Neural crest cell (in vitro differentiated cells): ENCODE measurements at regions not wholly inside any gene's neighbourhood (a gene's known extent, or its start where the extent isn't known, plus 50 kb on each side); places are given as distances from the start of the nearest gene placed in this dataset.
"Not testable (repeated sequence)": the region's sequence is repeated elsewhere in the genome, so short reads cannot be mapped to it uniquely, and the experiment has no call there.

Source experiments
- DNase-seq: peaks from one replicate; pipeline ENCODE4 v3.0.0; 2021; ENCODE audit warnings: low read depth, mixed read lengths, low spot score
- H3K27ac Mint-ChIP-seq: one replicate; pipeline ENCODE4 v1.8.0; 2021; ENCODE audit warnings: mild to moderate bottlenecking, mixed read lengths; ENCODE audit not compliant: unreplicated experiment
- H3K27me3 Mint-ChIP-seq: 2 replicates; pipeline ENCODE4 v1.8.0; 2021; ENCODE audit warnings: low read depth, mild to moderate bottlenecking, mixed read lengths
- H3K36me3 Mint-ChIP-seq: 2 replicates; pipeline ENCODE4 v1.8.0; 2021; ENCODE audit warnings: low read depth, mild to moderate bottlenecking, mixed read lengths
- H3K4me1 Mint-ChIP-seq: 2 replicates; pipeline ENCODE4 v1.8.0; 2021; ENCODE audit warnings: mixed read lengths
- H3K4me3 Mint-ChIP-seq: one replicate; pipeline ENCODE4 v1.8.0; 2021; ENCODE audit warnings: mild to moderate bottlenecking, mixed read lengths
- H3K9me3 Mint-ChIP-seq: 2 replicates; pipeline ENCODE4 v1.8.0; 2021; ENCODE audit warnings: mixed read lengths
- TF ChIP-seq, protein P1 (sequence below): fragments of 200-600 bp; sonication (generic); conservative IDR thresholded peaks from 2 replicates; pipeline ENCODE4 v1.5.0; 2021; ENCODE audit warnings: antibody characterized with exemption, mild to moderate bottlenecking

DNA sequence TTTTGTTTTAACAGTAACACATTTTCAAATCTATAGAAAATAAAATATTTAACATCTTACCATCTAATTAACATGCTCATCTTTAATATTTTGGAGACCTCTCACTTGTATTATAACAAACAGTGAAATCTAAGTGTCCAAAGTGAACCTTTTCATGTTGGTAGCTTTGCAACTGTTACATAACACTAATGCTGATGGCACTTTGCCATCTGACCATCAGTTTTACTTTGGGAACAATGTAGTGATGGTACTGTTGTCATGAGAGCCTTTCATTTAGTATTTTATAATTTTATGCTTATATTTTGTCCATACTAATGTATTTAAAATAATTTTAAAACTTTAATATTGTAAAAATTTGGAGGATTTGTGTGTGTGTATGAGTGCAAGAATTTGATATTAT lies 1017.0 kb upstream of the KCND2 start:
- H3K4me1 Mint-ChIP-seq = no peaks in the 10 kb centered on the region
- TF ChIP-seq, protein P1, sequence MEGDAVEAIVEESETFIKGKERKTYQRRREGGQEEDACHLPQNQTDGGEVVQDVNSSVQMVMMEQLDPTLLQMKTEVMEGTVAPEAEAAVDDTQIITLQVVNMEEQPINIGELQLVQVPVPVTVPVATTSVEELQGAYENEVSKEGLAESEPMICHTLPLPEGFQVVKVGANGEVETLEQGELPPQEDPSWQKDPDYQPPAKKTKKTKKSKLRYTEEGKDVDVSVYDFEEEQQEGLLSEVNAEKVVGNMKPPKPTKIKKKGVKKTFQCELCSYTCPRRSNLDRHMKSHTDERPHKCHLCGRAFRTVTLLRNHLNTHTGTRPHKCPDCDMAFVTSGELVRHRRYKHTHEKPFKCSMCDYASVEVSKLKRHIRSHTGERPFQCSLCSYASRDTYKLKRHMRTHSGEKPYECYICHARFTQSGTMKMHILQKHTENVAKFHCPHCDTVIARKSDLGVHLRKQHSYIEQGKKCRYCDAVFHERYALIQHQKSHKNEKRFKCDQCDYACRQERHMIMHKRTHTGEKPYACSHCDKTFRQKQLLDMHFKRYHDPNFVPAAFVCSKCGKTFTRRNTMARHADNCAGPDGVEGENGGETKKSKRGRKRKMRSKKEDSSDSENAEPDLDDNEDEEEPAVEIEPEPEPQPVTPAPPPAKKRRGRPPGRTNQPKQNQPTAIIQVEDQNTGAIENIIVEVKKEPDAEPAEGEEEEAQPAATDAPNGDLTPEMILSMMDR = no peak

DNA sequence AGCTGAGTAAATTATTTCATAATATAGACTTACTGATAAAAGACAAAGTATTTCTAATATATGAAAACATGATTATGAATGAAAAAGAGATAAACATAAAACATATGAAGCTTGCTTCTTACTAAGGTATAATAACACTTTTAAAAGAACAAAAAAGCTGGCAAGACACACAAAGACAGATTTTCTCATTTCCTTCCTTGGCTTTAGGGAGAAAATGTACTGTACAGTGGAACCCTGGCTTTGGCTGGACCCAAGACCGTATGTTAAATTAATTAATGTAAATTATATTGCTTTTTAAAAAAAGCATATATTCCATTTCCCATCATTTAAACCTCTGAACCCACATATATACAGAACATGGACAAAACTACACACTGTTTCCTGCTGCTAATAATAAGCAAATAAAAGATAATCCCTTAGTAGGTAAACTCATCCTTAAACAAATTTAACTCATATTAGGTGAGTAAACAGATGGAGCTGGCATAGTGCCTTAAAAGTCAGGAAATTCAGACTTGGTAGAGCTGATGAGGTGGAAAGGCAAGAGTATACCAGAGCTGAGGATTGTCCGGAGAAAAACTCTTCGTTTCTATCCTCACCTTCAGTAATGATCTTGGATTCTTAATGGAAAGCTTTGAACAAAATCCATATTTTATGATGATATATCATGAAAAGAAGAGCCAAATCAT lies 1016.4 kb upstream of the KCND2 start:
- H3K27ac Mint-ChIP-seq = no peak overlapping the region
- no peak for DNase-seq
- H3K4me3 Mint-ChIP-seq = no peak overlapping the region
- no peaks in the 10 kb centered on the region for H3K36me3 Mint-ChIP-seq
- TF ChIP-seq, protein P1 = no peak
- H3K27me3 Mint-ChIP-seq = no peaks in the 10 kb centered on the region
- H3K4me1 Mint-ChIP-seq = no peaks in the 10 kb centered on the region
- no peaks in the 10 kb centered on the region for H3K9me3 Mint-ChIP-seq

More for the DNA sequence above, 1017.0 kb upstream of the KCND2 start:
- DNase-seq = no peak
- Mint-ChIP-seq H3K4me3 (no peak overlapping the region), H3K9me3 (no peaks in the 10 kb centered on the region), H3K27ac (no peak overlapping the region), H3K36me3 (no peaks in the 10 kb centered on the region), H3K27me3 (no peaks in the 10 kb centered on the region)

DNA sequence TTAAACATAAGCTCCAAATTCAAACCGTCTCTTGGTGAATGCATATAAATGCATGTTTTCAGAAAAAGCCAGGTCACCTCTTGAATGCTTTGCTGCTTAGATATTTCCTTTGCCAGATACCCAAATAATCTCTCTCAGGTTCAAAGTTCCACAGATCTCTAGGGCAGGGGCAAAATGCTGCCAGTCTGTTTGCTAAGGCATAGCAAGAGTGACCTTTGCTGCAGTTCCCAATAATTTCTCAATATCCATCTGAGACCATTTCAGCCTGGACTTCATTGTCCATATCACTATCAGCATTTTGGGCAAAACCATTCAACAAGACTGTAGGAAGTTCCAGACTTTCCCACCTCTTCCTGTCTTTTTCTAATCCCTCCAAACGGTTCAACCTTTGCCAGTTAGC lies 1006.2 kb upstream of the KCND2 start:
- not testable (repeated sequence) for H3K36me3 Mint-ChIP-seq, DNase-seq, H3K4me3 Mint-ChIP-seq, H3K4me1 Mint-ChIP-seq, H3K27me3 Mint-ChIP-seq, H3K27ac Mint-ChIP-seq, H3K9me3 Mint-ChIP-seq

DNA sequence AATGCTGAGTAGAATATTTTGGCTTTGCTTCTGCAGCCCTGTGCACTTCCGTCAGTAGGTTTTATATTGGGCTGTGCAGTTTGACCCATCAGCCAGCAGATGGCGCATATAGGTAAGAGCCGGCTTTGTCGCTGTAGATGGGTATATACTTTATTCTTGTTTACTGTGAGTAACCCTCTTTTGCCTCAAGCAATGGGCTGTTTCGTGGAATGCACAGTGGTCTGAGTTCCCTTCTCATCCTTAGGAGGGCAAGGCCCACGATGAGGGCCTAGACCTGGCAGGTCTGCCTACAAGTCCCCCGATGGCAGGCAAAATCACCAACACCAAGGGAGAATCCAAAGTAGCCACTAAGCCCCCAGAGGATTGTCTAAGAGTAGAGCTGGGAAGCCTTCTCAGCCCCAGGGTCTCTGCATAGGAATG lies 1002.9 kb upstream of the KCND2 start:
- Mint-ChIP-seq H3K4me3 (no peak overlapping the region), H3K27me3 (peaks cover 2% of the 10 kb centered on the region), H3K27ac (no peak overlapping the region), H3K4me1 (no peaks in the 10 kb centered on the region), H3K36me3 (no peaks in the 10 kb centered on the region), H3K9me3 (peaks cover 3% of the 10 kb centered on the region)
- DNase-seq = peak; percentile 50
- TF ChIP-seq, protein P1 = peak; percentile 90

GRCh38 chr7:119270644-119271043 lies 1002.3 kb upstream of the KCND2 start:
- no peak for DNase-seq
- H3K36me3 Mint-ChIP-seq = no peaks in the 10 kb centered on the region
- H3K27me3 Mint-ChIP-seq = peaks cover 2% of the 10 kb centered on the region
- TF ChIP-seq, protein P1 = no peak
- H3K4me3 Mint-ChIP-seq = no peak overlapping the region
- H3K4me1 Mint-ChIP-seq = no peaks in the 10 kb centered on the region
- no peak overlapping the region for H3K27ac Mint-ChIP-seq
- H3K9me3 Mint-ChIP-seq = peaks cover 3% of the 10 kb centered on the region

GRCh38 chr7:119271147-119271779 lies 1001.7 kb upstream of the KCND2 start:
- Mint-ChIP-seq H3K27me3 (peaks cover 2% of the 10 kb centered on the region), H3K27ac (no peak overlapping the region), H3K36me3 (no peaks in the 10 kb centered on the region), H3K4me3 (no peak overlapping the region), H3K9me3 (peaks cover 3% of the 10 kb centered on the region), H3K4me1 (no peaks in the 10 kb centered on the region)
- TF ChIP-seq, protein P1 = no peak
- no peak for DNase-seq
